ENCODE measurements at regions not wholly inside any gene's neighbourhood (a gene's known extent, or its start where the extent isn't known, plus 50 kb on each side); places are given as distances from the start of the nearest gene placed in this dataset.

- Histone ChIP-seq H3K36me3 (ENCODE audit: control insufficient read depth, insufficient read depth, low read length) (no peaks in the 10 kb centered on the region), H3K27me3 (ENCODE audit: control insufficient read depth, insufficient read depth, low read length) (no peaks in the 10 kb centered on the region), H3K9me3 (ENCODE audit: control insufficient read depth, insufficient read depth, low read length) (no peaks in the 10 kb centered on the region), H3K4me1 (ENCODE audit: control insufficient read depth, insufficient read depth, low read length) (no peaks in the 10 kb centered on the region), H3K27ac (ENCODE audit: low read length) (no peak overlapping the region), H3K4me3 (ENCODE audit: low read length) (no peak overlapping the region)
- no CpG with 5 or more reads among the region's 1 CpG for WGBS (ENCODE audit: insufficient coverage, insufficient read length)
- no peak for DNase-seq (ENCODE audit: low read depth, low spot score)
Measured at GRCh38 chr10:4070184-4070583, 285.2 kb upstream of the KLF6 start.

GRCh38 chr10:4069491-4069890 lies 284.5 kb upstream of the KLF6 start:
- Histone ChIP-seq H3K4me3 (ENCODE audit: low read length) (no peak overlapping the region), H3K36me3 (ENCODE audit: control insufficient read depth, insufficient read depth, low read length) (no peaks in the 10 kb centered on the region), H3K9me3 (ENCODE audit: control insufficient read depth, insufficient read depth, low read length) (no peaks in the 10 kb centered on the region), H3K4me1 (ENCODE audit: control insufficient read depth, insufficient read depth, low read length) (no peaks in the 10 kb centered on the region), H3K27me3 (ENCODE audit: control insufficient read depth, insufficient read depth, low read length) (no peaks in the 10 kb centered on the region), H3K27ac (ENCODE audit: low read length) (no peak overlapping the region)
- no peak for DNase-seq (ENCODE audit: low read depth, low spot score)
- WGBS (ENCODE audit: insufficient coverage, insufficient read length) = no CpG with 5 or more reads among the region's 3 CpGs

GRCh38 chr10:4068629-4069028 lies 283.6 kb upstream of the KLF6 start:
- H3K27ac ChIP-seq (ENCODE audit: low read length) = no peak overlapping the region
- no peaks in the 10 kb centered on the region for H3K9me3 ChIP-seq (ENCODE audit: control insufficient read depth, insufficient read depth, low read length)
- no peak overlapping the region for H3K4me3 ChIP-seq (ENCODE audit: low read length)
- no CpG with 5 or more reads among the region's 3 CpGs for WGBS (ENCODE audit: insufficient coverage, insufficient read length)
- DNase-seq (ENCODE audit: low read depth, low spot score) = no peak
- H3K36me3 ChIP-seq (ENCODE audit: control insufficient read depth, insufficient read depth, low read length) = no peaks in the 10 kb centered on the region
- no peaks in the 10 kb centered on the region for H3K27me3 ChIP-seq (ENCODE audit: control insufficient read depth, insufficient read depth, low read length)
- H3K4me1 ChIP-seq (ENCODE audit: control insufficient read depth, insufficient read depth, low read length) = no peaks in the 10 kb centered on the region

GRCh38 chr10:4067931-4068561 lies 283.0 kb upstream of the KLF6 start:
- no peak overlapping the region for H3K4me3 ChIP-seq (ENCODE audit: low read length)
- no peak overlapping the region for H3K27ac ChIP-seq (ENCODE audit: low read length)
- no peak for DNase-seq (ENCODE audit: low read depth, low spot score)
- no peaks in the 10 kb centered on the region for H3K36me3 ChIP-seq (ENCODE audit: control insufficient read depth, insufficient read depth, low read length)
- no peaks in the 10 kb centered on the region for H3K27me3 ChIP-seq (ENCODE audit: control insufficient read depth, insufficient read depth, low read length)
- 100% methylated on average over 2 of the region's 6 CpGs for WGBS (ENCODE audit: insufficient coverage, insufficient read length)
- H3K4me1 ChIP-seq (ENCODE audit: control insufficient read depth, insufficient read depth, low read length) = no peaks in the 10 kb centered on the region
- H3K9me3 ChIP-seq (ENCODE audit: control insufficient read depth, insufficient read depth, low read length) = no peaks in the 10 kb centered on the region

DNA sequence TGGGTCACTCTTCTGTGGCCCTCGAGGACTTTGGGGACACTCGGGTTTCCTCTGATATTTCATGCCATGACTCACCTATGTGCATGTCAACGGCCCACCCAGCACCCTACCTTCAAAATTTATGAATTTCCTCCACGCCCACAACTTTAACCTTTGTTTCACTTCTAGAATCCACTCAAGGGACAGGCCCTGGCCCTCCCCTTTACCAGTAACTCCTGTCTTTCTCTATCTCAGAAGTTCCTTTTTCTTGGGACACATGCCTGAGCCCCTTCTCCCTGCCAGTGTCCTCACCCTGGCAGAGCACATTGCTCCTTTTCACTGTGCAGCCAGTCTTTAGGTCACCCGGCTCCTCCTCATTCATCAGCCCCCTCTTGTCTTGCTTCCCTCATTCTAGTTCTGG lies 282.5 kb upstream of the KLF6 start:
- H3K27me3 ChIP-seq (ENCODE audit: control insufficient read depth, insufficient read depth, low read length) = no peaks in the 10 kb centered on the region
- no peak for DNase-seq (ENCODE audit: low read depth, low spot score)
- H3K9me3 ChIP-seq (ENCODE audit: control insufficient read depth, insufficient read depth, low read length) = no peaks in the 10 kb centered on the region
- no peaks in the 10 kb centered on the region for H3K36me3 ChIP-seq (ENCODE audit: control insufficient read depth, insufficient read depth, low read length)
- H3K4me1 ChIP-seq (ENCODE audit: control insufficient read depth, insufficient read depth, low read length) = no peaks in the 10 kb centered on the region
- H3K27ac ChIP-seq (ENCODE audit: low read length) = no peak overlapping the region
- H3K4me3 ChIP-seq (ENCODE audit: low read length) = no peak overlapping the region
- no CpG with 5 or more reads among the region's 5 CpGs for WGBS (ENCODE audit: insufficient coverage, insufficient read length)

GRCh38 chr10:4066581-4067390 lies 281.8 kb upstream of the KLF6 start:
- no peak overlapping the region for H3K27ac ChIP-seq (ENCODE audit: low read length)
- no peaks in the 10 kb centered on the region for H3K9me3 ChIP-seq (ENCODE audit: control insufficient read depth, insufficient read depth, low read length)
- no peak overlapping the region for H3K4me3 ChIP-seq (ENCODE audit: low read length)
- no CpG with 5 or more reads among the region's 4 CpGs for WGBS (ENCODE audit: insufficient coverage, insufficient read length)
- DNase-seq (ENCODE audit: low read depth, low spot score) = no peak
- no peaks in the 10 kb centered on the region for H3K36me3 ChIP-seq (ENCODE audit: control insufficient read depth, insufficient read depth, low read length)
- H3K4me1 ChIP-seq (ENCODE audit: control insufficient read depth, insufficient read depth, low read length) = no peaks in the 10 kb centered on the region
- H3K27me3 ChIP-seq (ENCODE audit: control insufficient read depth, insufficient read depth, low read length) = no peaks in the 10 kb centered on the region

DNA sequence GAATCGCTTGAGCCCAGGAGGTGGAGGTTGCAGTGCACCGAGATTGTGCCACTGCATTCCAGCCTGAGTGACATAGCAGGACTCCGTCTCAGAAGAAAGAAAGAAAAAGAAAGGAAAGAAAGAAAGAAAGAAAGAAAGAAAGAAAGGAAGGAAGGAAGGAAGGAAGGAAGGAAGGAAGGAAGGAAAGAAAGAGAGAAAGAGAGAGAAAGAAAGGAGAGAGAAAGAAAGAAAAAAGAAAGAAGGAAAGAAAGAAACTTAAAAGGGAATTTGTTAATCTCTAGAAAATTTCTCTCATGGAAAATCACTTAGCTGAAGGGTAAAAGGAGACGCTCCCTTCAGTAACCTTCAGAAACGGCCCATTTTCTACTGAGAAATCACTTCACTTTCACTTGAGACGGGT lies 279.5 kb upstream of the KLF6 start:
- H3K27ac ChIP-seq (ENCODE audit: low read length) = no peak overlapping the region
- WGBS (ENCODE audit: insufficient coverage, insufficient read length) = no CpG with 5 or more reads among the region's 6 CpGs
- no peaks in the 10 kb centered on the region for H3K36me3 ChIP-seq (ENCODE audit: control insufficient read depth, insufficient read depth, low read length)
- H3K4me1 ChIP-seq (ENCODE audit: control insufficient read depth, insufficient read depth, low read length) = no peaks in the 10 kb centered on the region
- H3K27me3 ChIP-seq (ENCODE audit: control insufficient read depth, insufficient read depth, low read length) = no peaks in the 10 kb centered on the region
- H3K4me3 ChIP-seq (ENCODE audit: low read length) = no peak overlapping the region
- no peak for DNase-seq (ENCODE audit: low read depth, low spot score)
- H3K9me3 ChIP-seq (ENCODE audit: control insufficient read depth, insufficient read depth, low read length) = no peaks in the 10 kb centered on the region

DNA sequence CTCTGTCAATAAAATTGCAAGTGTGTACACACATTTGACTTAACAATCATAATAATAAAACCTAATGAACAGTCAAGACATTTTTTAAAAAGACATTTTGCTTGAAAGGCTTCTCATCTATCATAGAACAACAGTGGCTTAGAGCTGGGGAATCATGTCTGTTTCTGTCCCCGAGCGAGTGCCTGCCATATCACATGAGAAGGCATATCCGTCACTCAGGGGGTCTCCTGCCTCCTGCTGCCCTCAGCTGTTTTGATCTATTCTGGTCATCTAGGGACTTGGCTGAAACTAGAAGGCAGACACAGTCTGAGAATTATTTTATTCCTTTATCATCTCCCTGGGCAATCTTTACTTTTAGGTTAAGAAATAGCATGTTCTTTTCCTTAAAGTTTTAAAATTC lies 278.7 kb upstream of the KLF6 start:
- H3K27me3 ChIP-seq (ENCODE audit: control insufficient read depth, insufficient read depth, low read length) = no peaks in the 10 kb centered on the region
- H3K4me3 ChIP-seq (ENCODE audit: low read length) = no peak overlapping the region
- H3K4me1 ChIP-seq (ENCODE audit: control insufficient read depth, insufficient read depth, low read length) = no peaks in the 10 kb centered on the region
- DNase-seq (ENCODE audit: low read depth, low spot score) = no peak
- WGBS (ENCODE audit: insufficient coverage, insufficient read length) = no CpG with 5 or more reads among the region's 3 CpGs
- H3K9me3 ChIP-seq (ENCODE audit: control insufficient read depth, insufficient read depth, low read length) = no peaks in the 10 kb centered on the region
- H3K36me3 ChIP-seq (ENCODE audit: control insufficient read depth, insufficient read depth, low read length) = no peaks in the 10 kb centered on the region
- no peak overlapping the region for H3K27ac ChIP-seq (ENCODE audit: low read length)

- WGBS (ENCODE audit: insufficient coverage, insufficient read length) = no CpG with 5 or more reads among the region's 6 CpGs
Measured at GRCh38 chr10:4062751-4063150, 277.7 kb upstream of the KLF6 start.

DNA sequence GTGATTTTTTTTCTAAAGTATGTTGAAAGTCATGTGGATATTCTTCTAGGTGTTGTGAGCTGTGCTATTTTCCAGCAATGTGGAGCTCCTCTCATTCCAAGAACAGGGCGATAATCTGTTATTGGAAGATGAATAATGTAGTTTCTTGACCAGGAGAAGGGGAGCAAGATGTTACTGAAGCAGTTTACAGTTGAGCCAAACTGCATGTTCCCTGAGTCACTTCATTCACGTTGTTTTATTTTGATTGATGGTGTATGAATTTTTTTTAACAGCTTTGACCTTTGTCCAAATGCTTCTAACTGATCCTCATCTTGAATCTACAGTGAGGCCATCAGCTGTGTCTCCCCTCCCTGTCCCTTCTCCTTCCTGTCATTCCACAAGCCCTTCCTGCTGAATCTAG lies 277.1 kb upstream of the KLF6 start:
- no peak overlapping the region for H3K4me3 ChIP-seq (ENCODE audit: low read length)

More at GRCh38 chr10:4062751-4063150, 277.7 kb upstream of the KLF6 start:
- Histone ChIP-seq H3K4me1 (ENCODE audit: control insufficient read depth, insufficient read depth, low read length) (no peaks in the 10 kb centered on the region), H3K4me3 (ENCODE audit: low read length) (no peak overlapping the region), H3K27ac (ENCODE audit: low read length) (no peak overlapping the region), H3K27me3 (ENCODE audit: control insufficient read depth, insufficient read depth, low read length) (no peaks in the 10 kb centered on the region), H3K36me3 (ENCODE audit: control insufficient read depth, insufficient read depth, low read length) (no peaks in the 10 kb centered on the region), H3K9me3 (ENCODE audit: control insufficient read depth, insufficient read depth, low read length) (no peaks in the 10 kb centered on the region)
- DNase-seq (ENCODE audit: low read depth, low spot score) = no peak

More for the DNA sequence above, 277.1 kb upstream of the KLF6 start:
- DNase-seq (ENCODE audit: low read depth, low spot score) = no peak
- Histone ChIP-seq H3K36me3 (ENCODE audit: control insufficient read depth, insufficient read depth, low read length) (no peaks in the 10 kb centered on the region), H3K4me1 (ENCODE audit: control insufficient read depth, insufficient read depth, low read length) (no peaks in the 10 kb centered on the region), H3K27ac (ENCODE audit: low read length) (no peak overlapping the region), H3K27me3 (ENCODE audit: control insufficient read depth, insufficient read depth, low read length) (no peaks in the 10 kb centered on the region), H3K9me3 (ENCODE audit: control insufficient read depth, insufficient read depth, low read length) (no peaks in the 10 kb centered on the region)
- no CpG with 5 or more reads among the region's 2 CpGs for WGBS (ENCODE audit: insufficient coverage, insufficient read length)
